ENCODE measurements at regions not wholly inside any gene's neighbourhood (a gene's known extent, or its start where the extent isn't known, plus 50 kb on each side); places are given as distances from the start of the nearest gene placed in this dataset.
A peak's percentile ranks its signal among the peaks of the same experiment; 100 is the strongest.

GRCh38 chr10:754914-755313 is 65.4 kb upstream of the DIP2C start:
- no peak overlapping the region for H3K4me3 ChIP-seq (ENCODE audit: low read depth, low read length)

GRCh38 chr10:753530-753929 is 64.1 kb upstream of the DIP2C start:
- H3K4me3 ChIP-seq (ENCODE audit: low read depth, low read length) = no peak overlapping the region
- DNase-seq (ENCODE audit: low read depth) = peak; percentile 71
- TF ChIP-seq CTCF (IDR thresholded peaks at IDR 0.05; ENCODE audit: low read depth, low read length) (no peak), MYC (IDR thresholded peaks at IDR 0.05; ENCODE audit: low read depth, low read length) (no peak), POLR2A (IDR thresholded peaks at IDR 0.05; ENCODE audit: extremely low read depth, insufficient read length) (no peak), MAX (IDR thresholded peaks at IDR 0.05; ENCODE audit: low read depth, low read length) (no peak)

More at GRCh38 chr10:754914-755313, 65.4 kb upstream of the DIP2C start:
- TF ChIP-seq MAX (IDR thresholded peaks at IDR 0.05; ENCODE audit: low read depth, low read length) (no peak), POLR2A (IDR thresholded peaks at IDR 0.05; ENCODE audit: extremely low read depth, insufficient read length) (no peak), CTCF (IDR thresholded peaks at IDR 0.05; ENCODE audit: low read depth, low read length) (no peak)
- DNase-seq (ENCODE audit: low read depth) = no peak

GRCh38 chr10:740936-741431 is 51.5 kb upstream of the DIP2C start:
- no peak overlapping the region for H3K4me3 ChIP-seq (ENCODE audit: low read depth, low read length)
- DNase-seq (ENCODE audit: low read depth) = no peak
- no peak for TF ChIP-seq POLR2A (IDR thresholded peaks at IDR 0.05; ENCODE audit: extremely low read depth, insufficient read length)
- no peak for TF ChIP-seq CTCF (IDR thresholded peaks at IDR 0.05; ENCODE audit: low read depth, low read length)
- TF ChIP-seq MAX (IDR thresholded peaks at IDR 0.05; ENCODE audit: low read depth, low read length) = no peak
- no peak for TF ChIP-seq MYC (IDR thresholded peaks at IDR 0.05; ENCODE audit: low read depth, low read length)

GRCh38 chr10:739403-739802 is 49.9 kb upstream of the DIP2C start:
- no peak for TF ChIP-seq POLR2A (IDR thresholded peaks at IDR 0.05; ENCODE audit: extremely low read depth, insufficient read length)
- TF ChIP-seq MYC (IDR thresholded peaks at IDR 0.05; ENCODE audit: low read depth, low read length) = no peak
- no peak for TF ChIP-seq MAX (IDR thresholded peaks at IDR 0.05; ENCODE audit: low read depth, low read length)
- TF ChIP-seq CTCF (IDR thresholded peaks at IDR 0.05; ENCODE audit: low read depth, low read length) = no peak

More at GRCh38 chr10:739403-739802, 49.9 kb upstream of the DIP2C start:
- no peak for DNase-seq (ENCODE audit: low read depth)
- no peak overlapping the region for H3K4me3 ChIP-seq (ENCODE audit: low read depth, low read length)

Measured in NB4 (cell line).